HG03571 (cell line): ENCODE measurements at regions not wholly inside any gene's neighbourhood (a gene's known extent, or its start where the extent isn't known, plus 50 kb on each side); places are given as distances from the start of the nearest gene placed in this dataset.
"Not testable (repeated sequence)": the region's sequence is repeated elsewhere in the genome, so short reads cannot be mapped to it uniquely, and the experiment has no call there.

Source experiments
- ATAC-seq: cut with Tn5 transposase; IDR thresholded peaks from one replicate; pipeline ENCODE4 v1.9.1; 2021; ENCODE audit not compliant: unreplicated experiment

DNA sequence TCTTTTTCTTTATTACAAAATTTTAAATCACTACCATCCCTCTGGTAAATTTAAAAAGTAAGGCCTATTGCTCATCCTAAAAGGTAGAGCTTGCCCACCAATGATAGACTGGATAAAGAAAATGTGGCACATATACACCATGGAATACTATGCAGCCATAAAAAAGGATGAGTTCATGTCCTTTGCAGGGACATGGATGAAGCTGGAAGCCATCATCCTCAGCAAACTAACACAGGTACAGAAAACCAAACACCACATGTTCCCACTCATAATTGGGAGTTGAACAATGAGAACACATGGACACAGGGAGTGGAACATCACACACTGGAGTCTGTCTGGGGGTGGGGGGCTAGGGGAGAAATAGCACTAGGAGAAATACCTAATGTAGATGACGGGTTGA, 155.2 kb upstream of the NOCT start:
- ATAC-seq: not testable (repeated sequence)

DNA sequence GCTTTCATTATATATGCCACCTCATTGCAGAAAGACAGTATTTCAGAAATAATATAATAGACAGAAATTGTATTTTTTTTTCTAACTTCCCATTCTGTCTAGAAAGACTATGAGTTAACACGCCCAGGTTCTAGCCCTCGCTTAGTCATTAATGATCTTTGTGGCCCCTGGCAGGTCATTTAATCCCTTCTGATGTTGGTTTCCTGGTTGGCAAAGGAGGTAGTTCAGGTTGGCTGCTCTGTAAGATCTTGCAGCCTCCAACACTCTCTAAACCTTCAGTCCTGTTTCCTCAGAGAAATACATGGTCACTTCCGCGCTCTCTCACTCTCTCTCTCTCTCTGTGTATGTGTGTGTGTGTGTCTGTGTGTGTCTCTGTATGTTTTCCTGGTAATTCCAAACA, 156.3 kb upstream of the NOCT start:
- ATAC-seq: no peak

DNA sequence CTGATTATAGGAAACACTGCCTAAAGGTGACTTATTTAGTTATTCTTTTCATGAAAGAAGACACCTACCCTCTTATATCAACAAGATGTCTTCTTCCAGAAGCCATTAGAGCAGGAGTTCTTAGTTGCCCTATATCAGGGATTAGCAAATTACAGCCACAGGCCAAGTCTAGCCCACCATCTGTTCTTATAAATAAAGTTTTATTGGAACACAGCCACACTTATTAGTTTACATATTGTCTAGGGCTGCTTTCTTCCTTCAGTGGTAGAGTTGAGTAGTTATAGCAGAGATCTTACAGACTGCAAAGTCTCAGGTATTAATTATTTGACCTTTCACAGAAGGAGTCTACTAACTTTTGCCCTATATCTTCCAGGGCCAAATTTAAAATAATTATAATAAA, 157.2 kb upstream of the NOCT start:
- ATAC-seq: no peak

DNA sequence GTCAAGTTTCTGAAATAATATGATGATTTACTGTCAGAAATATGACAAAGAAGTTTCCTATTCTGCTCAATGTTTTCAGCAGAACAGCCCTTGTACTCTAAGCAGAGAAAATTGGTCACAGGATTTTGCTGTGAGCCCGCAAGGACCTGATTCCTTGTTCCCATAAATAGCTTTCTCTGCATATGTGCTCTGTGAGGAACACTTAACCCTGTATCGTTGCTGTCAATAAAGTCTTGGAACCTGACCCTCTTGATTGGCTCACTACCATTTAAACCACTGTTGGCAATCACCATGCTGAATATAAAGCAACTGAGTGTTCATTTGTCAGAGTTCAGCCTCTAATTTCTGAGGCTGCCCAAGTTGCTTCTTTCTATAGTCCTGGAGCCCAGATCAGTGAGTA, 158.2 kb upstream of the NOCT start:
- no peak for ATAC-seq

DNA sequence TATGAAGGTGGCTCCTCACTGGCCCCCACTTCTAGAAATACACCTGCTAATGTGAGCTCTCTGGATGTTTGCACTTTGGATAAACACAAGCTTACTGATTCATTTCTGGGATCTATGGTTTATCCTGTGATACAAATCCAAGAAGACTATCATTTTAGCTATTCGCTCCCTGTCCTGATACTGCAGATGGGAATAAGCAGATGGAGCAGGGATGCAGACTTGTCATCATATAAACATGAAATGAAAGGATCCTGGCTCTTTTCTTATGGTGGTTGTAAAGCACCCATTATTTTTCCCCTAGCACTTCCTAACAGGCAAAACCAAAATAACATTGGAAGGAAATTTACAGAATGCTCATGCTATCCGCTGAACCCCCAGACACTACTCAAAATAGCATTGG, 162.9 kb upstream of the NOCT start:
- ATAC-seq: no peak

DNA sequence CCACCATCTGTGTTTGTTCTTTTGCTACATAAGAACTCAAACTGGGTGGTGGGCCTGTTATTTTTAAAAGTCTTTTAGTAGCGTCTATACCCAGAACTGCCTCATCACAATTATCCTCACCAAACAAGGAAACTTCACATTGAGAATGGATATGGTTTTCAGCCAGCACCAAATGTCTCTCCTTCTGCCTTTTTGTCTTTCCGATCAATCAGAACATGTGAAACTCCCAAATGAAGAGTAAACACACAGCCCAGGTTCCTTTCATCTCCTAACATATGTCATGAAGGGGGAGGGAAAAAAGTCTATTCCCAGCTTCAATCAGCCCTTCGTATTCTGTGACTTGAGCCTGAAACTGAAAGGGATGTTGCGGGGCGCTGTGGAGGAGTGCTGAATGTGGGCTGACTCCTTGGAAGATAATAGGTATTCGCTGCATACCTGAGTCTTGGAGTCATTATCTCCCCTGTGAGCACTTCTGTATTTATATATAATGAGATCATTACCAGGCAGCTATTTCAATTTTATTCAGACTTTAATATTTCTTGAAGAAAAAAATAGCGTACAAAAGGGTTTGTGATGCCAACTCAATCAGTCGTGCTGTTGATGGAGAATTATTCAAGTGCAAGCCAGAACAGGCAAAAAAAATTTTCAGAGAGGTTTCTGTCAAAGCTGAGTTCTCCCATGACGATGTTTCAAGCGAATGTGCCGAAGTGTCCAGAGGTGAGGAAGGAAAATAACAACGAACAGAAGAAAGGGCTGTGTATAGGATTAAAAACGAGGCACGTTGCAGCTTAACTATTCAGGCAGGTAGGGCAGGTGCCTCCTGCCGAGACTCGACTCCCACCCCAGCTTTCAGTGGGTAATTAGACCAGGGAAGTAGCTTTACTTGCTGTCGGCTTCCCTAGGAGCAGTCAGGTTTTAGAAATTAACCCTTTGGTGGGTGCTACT, 163.9 kb upstream of the NOCT start:
- ATAC-seq: no peak

DNA sequence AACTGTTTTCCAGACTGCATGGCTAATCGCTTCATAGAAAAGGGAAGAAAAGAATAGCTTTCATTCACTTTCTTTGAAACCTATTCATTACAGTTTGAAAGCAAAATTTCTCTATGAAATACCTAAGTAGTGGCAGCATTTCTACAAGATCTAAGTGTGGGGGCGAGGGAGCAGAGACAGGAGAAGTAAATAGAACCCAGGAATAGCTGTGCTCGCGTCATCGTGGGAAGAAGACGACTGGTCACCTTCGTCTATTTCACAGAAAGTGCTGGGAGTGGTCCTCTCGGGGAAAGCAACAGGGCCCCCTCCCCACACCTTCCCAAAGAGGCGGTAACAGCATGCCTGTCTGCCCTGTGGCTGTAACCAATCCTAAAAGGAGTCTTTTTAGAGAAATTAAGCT, 169.9 kb upstream of the NOCT start:
- ATAC-seq: no peak

- ATAC-seq: no peak
Measured at GRCh38 chr4:138845054-138845453, 170.5 kb upstream of the NOCT start.

DNA sequence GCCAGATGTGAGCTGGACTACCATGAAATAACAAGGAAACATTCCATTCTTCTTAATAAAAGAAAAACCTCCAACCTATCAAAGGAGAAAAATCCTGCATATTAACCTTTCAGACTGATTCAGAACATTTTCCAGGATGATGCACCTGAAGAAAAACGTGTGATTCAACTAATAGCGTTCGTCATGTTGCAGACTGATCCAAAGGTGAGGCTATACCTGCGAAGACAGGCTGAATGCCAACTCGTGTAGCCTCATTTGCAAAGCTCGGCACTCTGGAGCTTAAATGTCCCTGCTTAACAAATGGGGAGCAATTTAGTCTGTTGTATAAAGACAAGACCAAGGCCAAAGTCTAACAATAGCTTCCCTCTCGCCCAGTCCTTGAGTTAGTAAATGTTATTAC, 172.0 kb upstream of the NOCT start:
- no peak for ATAC-seq

GRCh38 chr4:138841343-138841742, 174.2 kb upstream of the NOCT start:
- ATAC-seq: no peak

DNA sequence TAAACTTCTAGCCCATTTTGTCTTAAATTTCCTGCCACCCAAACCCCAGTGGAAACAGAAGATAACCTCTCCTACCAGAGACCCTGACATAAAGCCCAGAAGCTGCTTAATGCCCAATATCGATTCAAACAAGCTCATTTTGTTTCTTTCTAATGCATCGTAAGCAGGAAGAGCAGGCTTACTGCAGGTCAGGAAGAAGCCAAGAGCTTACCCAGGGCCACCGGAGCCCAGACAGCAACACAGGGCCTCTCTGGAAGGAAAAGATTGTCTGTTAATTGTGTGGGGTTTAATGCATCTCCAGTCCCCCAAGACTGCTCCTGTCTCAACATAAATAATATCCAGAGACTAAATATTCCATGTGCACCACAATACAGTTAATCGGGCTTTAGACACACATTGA, 177.3 kb upstream of the NOCT start:
- no peak for ATAC-seq

DNA sequence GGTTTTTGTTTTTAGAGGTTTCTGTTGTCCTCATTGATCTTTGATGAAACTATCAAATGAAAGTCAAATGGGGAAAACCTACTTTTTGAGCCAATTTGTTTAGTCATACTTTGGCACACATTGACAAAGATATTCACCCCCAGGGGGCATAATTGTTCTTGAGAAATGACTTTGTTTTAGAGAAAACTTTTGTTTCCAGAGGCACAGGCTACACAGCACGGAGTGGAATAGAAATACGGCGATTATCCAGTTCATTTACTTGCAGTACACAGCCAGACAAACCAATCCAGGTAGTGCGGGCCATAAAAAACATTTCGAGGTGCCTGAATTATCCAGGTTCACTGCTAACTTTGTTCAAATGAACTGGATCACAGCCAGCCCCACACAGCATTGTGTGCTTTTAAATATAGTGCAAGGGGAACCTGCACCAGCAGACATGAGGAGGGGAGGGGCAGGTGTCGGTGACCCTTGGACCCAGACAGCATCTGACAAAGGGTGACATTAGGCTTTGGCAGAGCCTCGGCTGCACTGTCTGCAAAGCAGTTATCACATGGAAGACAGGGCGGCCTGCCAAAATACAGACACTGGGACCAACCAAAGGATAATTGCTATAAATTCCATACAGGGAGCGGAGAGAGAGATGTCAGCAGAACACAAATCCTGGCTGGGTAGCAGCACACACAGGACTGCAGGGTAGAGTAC, 179.6 kb upstream of the NOCT start:
- no peak for ATAC-seq

DNA sequence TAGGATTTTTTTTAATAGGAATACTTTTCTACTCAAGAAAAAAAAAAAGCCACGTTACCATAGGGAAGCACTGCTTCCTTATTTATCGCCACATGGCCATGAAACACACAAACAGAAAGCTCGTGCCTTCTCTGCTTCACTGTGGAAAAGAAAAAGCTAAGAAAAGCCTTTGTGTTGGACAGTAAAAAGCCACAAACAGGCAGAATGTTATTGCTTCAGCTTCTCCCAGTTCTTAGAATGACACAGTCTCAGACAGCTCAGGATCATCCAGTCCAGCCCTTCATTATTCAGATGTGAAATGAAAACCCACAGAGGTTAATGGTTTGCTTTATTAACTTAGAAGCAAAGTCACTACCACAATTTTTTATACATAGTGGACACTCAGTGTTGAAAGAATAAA, 181.6 kb upstream of the NOCT start:
- peak; percentile 82 for ATAC-seq

GRCh38 chr4:138832563-138832962, 183.0 kb upstream of the NOCT start:
- ATAC-seq: no peak

DNA sequence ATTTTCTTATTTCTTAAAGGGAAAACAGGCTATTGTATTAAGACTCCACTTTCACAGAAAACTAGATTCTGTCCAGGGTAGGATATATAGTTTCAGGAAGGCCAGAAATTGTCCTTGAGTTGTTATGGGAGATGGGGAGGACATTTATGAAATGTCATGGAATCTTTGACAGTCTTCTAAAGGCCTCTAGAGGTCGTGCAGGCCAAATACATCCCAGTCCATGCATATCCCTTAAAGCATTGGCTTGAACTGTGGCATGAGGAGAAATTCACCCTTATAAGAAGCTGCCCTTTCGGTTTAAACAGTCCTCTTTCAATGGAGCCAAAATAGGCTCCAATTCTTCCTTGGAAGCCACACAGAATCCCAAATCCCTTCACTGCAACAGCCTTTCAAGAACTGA, 183.6 kb upstream of the NOCT start:
- no peak for ATAC-seq

DNA sequence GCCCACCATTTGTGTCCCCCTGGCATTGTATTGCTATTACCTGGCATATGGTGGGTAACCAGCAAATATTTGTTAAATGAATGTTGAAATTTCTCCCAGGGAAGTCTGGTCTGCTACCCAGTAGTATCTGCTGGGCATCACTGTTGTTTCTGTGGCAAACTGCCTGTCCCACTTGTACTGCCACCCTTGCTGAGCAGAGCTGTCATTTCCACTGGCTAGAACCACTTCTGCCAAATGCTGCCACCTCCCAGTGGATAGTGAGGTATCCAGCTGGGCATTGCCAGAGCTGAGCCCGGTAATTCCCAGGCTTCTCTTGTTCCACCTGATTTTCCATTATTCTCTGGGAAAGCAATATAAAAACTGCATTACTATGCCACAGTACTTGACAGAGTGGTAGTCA, 186.7 kb upstream of the NOCT start:
- no peak for ATAC-seq

DNA sequence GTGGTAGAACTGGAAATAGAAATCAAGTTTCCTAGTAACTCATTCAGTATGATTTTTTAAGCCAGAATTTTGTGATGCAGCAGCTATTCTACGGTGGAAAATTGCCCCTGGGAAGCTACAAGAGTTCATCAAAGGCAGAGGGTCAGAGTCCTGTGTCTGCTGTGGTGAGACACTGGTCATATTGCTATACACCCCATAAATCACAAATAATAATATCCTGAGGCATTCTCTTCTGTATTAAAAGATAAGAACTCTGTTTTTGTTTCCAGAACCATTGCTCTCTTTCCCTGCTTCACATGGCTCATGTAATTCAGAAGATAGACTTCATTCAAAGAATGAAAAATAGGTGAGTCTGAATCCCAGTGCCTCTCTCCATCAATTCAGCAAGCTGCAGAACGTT, 188.8 kb upstream of the NOCT start:
- no peak for ATAC-seq

GRCh38 chr4:138826322-138826721, 189.3 kb upstream of the NOCT start:
- ATAC-seq: no peak

- no peak for ATAC-seq
Measured at GRCh38 chr4:138821331-138821730, 194.2 kb upstream of the NOCT start.

DNA sequence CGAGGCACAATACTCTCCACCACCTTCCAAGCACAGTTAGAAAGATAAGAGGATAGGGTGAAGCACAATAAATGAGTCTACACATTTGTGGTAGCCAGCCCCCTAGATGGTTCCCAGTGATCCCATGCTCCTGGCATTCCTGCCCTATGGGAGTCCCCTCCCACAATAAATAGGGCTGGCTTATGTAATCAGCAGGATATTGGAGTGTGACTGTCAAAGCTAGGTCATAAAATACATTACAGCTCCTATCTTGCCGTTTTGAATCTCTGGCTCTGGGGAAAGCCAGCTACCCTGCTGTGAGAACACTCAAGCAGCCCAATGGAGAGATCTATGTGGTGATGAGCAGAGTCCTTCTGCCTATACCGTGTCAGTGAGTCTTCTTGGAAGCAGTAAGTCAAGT, 198.7 kb upstream of the NOCT start:
- ATAC-seq: no peak

DNA sequence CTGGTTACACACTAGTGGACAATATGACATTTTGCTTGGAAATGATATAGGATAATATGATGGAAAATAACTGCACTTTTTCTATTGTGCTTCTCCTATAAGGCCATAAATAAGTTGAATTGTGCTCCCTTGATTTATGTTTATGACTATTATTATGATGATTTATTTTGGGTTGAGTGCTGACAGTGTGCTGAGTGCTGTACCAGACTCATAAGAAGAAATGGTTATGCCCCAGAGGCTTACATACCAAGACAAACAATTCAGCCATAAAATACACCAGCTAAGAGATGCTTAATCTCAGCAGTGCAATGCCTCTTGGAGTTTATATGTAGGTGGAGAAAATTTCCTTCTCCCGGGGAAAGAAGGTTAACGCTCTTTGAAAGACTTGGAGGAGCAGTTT, 199.8 kb upstream of the NOCT start:
- ATAC-seq: no peak

GRCh38 chr4:138805736-138806135, 209.8 kb upstream of the NOCT start:
- no peak for ATAC-seq
